ENCODE measurements at regions not wholly inside any gene's neighbourhood (a gene's known extent, or its start where the extent isn't known, plus 50 kb on each side); places are given as distances from the start of the nearest gene placed in this dataset.

DNA sequence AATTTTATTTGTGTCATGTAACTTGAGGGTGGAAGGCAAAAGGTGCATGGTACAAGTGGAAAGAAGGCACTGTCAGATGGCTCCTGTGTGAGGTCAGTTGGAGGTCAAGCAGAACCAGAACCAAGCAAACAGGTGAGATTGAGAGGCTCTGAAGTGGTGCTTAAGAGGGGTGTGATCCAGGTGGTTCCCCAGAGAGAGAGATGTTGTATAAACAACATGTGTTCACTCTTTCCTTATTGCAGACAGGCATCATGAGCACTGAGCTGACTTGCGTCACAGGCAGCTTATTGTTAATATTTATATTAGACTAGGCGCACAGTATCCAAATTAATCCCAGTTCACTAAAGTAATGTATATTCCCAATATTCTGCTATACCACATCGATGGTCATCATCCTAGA lies 56.8 kb downstream of the CXCL13 start:
- TF ChIP-seq EZH2 (IDR thresholded peaks at IDR 0.05; ENCODE audit: low read depth, low read length, severe bottlenecking) (no peak), ZNF274 (IDR thresholded peaks at IDR 0.05; ENCODE audit: borderline replicate concordance, extremely low read depth, low read length) (no peak), EP300 (IDR thresholded peaks at IDR 0.05; ENCODE audit: borderline replicate concordance in 1 of 2, low read depth in 2 of 2, low read length in 2 of 2) (no peak), TEAD4 (IDR thresholded peaks at IDR 0.05; ENCODE audit: low read depth, low read length) (no peak)
- TF ChIP-seq, protein P1, sequence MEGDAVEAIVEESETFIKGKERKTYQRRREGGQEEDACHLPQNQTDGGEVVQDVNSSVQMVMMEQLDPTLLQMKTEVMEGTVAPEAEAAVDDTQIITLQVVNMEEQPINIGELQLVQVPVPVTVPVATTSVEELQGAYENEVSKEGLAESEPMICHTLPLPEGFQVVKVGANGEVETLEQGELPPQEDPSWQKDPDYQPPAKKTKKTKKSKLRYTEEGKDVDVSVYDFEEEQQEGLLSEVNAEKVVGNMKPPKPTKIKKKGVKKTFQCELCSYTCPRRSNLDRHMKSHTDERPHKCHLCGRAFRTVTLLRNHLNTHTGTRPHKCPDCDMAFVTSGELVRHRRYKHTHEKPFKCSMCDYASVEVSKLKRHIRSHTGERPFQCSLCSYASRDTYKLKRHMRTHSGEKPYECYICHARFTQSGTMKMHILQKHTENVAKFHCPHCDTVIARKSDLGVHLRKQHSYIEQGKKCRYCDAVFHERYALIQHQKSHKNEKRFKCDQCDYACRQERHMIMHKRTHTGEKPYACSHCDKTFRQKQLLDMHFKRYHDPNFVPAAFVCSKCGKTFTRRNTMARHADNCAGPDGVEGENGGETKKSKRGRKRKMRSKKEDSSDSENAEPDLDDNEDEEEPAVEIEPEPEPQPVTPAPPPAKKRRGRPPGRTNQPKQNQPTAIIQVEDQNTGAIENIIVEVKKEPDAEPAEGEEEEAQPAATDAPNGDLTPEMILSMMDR (IDR thresholded peaks at IDR 0.05; ENCODE audit: control extremely low read depth in 1 of 3, insufficient read depth in 1 of 3, low read depth in 1 of 3, low read length in 3 of 3) = no peak
